ENCODE measurements at regions not wholly inside any gene's neighbourhood (a gene's known extent, or its start where the extent isn't known, plus 50 kb on each side); places are given as distances from the start of the nearest gene placed in this dataset.

DNA sequence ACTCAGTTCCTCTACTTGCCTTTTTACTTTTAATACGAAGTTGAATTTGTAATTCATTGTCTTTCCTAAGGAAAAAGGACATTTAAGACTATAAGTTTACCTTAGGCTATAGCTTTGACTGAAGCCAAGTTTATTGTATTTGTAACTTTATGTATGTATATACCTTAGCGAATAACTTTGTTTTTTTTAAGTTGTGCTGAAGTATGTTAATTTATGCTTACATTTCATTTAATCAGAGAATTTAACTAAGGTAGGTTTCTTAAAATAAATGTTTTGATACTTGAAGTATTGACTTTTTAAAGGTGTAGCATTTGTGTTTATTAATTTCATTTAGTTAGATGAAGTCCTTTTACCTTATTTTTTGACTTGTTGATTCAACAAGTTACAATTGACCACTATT, 55.2 kb upstream of the TPTE start:
- TF ChIP-seq, protein P1, sequence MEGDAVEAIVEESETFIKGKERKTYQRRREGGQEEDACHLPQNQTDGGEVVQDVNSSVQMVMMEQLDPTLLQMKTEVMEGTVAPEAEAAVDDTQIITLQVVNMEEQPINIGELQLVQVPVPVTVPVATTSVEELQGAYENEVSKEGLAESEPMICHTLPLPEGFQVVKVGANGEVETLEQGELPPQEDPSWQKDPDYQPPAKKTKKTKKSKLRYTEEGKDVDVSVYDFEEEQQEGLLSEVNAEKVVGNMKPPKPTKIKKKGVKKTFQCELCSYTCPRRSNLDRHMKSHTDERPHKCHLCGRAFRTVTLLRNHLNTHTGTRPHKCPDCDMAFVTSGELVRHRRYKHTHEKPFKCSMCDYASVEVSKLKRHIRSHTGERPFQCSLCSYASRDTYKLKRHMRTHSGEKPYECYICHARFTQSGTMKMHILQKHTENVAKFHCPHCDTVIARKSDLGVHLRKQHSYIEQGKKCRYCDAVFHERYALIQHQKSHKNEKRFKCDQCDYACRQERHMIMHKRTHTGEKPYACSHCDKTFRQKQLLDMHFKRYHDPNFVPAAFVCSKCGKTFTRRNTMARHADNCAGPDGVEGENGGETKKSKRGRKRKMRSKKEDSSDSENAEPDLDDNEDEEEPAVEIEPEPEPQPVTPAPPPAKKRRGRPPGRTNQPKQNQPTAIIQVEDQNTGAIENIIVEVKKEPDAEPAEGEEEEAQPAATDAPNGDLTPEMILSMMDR (IDR thresholded peaks at IDR 0.05), result no peak
- no peak for TF ChIP-seq POLR2A (IDR thresholded peaks at IDR 0.05)

Data from tibial nerve (tissue), 3 donors.